GM12878 (cell line): ENCODE measurements at regions not wholly inside any gene's neighbourhood (a gene's known extent, or its start where the extent isn't known, plus 50 kb on each side); places are given as distances from the start of the nearest gene placed in this dataset.

Experiments
- ATAC-seq: fragments of 200-7000 bp; cut with Tn5 transposase; 3 replicates; pipeline ENCODE4 v1.9.1; 2020; ENCODE audit warnings: mild to moderate bottlenecking, moderate library complexity
- BruUV-seq: library from RNA; stranded (reverse); fragments of 400-500 nt; replicated peaks from 2 replicates; lab custom pipeline; 2021; lab: Mats Ljungman, UMichigan
- CTCF ChIA-PET: fragments of 300-600 bp; sonication (Branson Sonifier 250); formaldehyde crosslinking; extraction: SDS; loops from one replicate; lab custom pipeline; 2021; ENCODE audit warnings: inconsistent platforms; lab: Yijun Ruan, JAX
- POLR2A ChIA-PET: fragments of 350-600 bp; formaldehyde crosslinking; extraction: SDS; loops from one replicate; lab custom pipeline; 2021; ENCODE audit warnings: inconsistent platforms; lab: Charles Lee
- RAD21 ChIA-PET: fragments of 300-600 bp; sonication (Branson Sonifier 250); formaldehyde crosslinking; loops from one replicate; lab custom pipeline; 2023; ENCODE audit warnings: antibody characterized with exemption; ENCODE audit not compliant: unreplicated experiment; lab: Charles Lee
- SMC1A ChIA-PET: fragments of 300-600 bp; sonication (Branson Sonifier 250); formaldehyde crosslinking; loops from one replicate; lab custom pipeline; 2023; ENCODE audit not compliant: unreplicated experiment, uncharacterized antibody; lab: Charles Lee
- DNase-seq: peaks from one replicate; pipeline ENCODE4 v3.0.0-alpha.2; 2011; ENCODE audit warnings: low read depth, low spot score
- FAIRE-seq: peaks from 3 replicates; lab custom pipeline; 2011; peaks lifted over from hg19 to GRCh38; lab: Jason Lieb, UNC
- H2AFZ ChIP-seq: 2 replicates; pipeline ENCODE4 v1.6.0; 2011; ENCODE audit warnings: low read depth, low read length, control low read depth; ENCODE audit not compliant: control insufficient read depth
- H3K27ac ChIP-seq: 2 replicates; pipeline ENCODE4 v1.5.1; 2011; ENCODE audit warnings: control low read depth; ENCODE audit not compliant: control insufficient read depth, insufficient read depth
- H3K27me3 ChIP-seq, 2 experiments: replicated peaks in 1 of 2; 2 replicates each; pipeline versions ENCODE4 v1.6.0 to v1.6.1; 2011; ENCODE audit warnings: low read length in 1 of 2; ENCODE audit not compliant: control insufficient read depth in 2 of 2, insufficient read depth in 2 of 2
- H3K36me3 ChIP-seq, 2 experiments: 2 replicates each; pipeline ENCODE4 v1.5.1; 2011; ENCODE audit warnings: low read length in 1 of 2; ENCODE audit not compliant: control insufficient read depth in 2 of 2, insufficient read depth in 2 of 2
- H3K4me1 ChIP-seq: 2 replicates; pipeline ENCODE4 v1.6.1; 2011; ENCODE audit warnings: mild to moderate bottlenecking, low read length, moderate library complexity, mixed read lengths; ENCODE audit not compliant: control insufficient read depth, insufficient read depth
- H3K4me2 ChIP-seq: 2 replicates; pipeline ENCODE4 v1.6.0; 2011; ENCODE audit warnings: control low read depth; ENCODE audit not compliant: control insufficient read depth, insufficient read depth
- H3K4me3 ChIP-seq: fragments of 200-600 bp; sonication (generic); 2 replicates; pipeline ENCODE4 v1.5.1; 2016
- H3K79me2 ChIP-seq: 2 replicates; pipeline ENCODE4 v1.6.0; 2011; ENCODE audit warnings: low read length; ENCODE audit not compliant: control insufficient read depth, insufficient read depth
- H3K9ac ChIP-seq: 2 replicates; pipeline ENCODE4 v1.8.0; 2011; ENCODE audit warnings: low read length, control low read depth, mixed read lengths; ENCODE audit not compliant: control insufficient read depth, insufficient read depth
- H3K9me3 ChIP-seq: replicated peaks from 3 replicates; pipeline ENCODE4 v1.5.1; 2011; ENCODE audit warnings: mild to moderate bottlenecking, low read length; ENCODE audit not compliant: control insufficient read depth, insufficient read depth
- H4K20me1 ChIP-seq: 2 replicates; pipeline ENCODE4 v1.6.0; 2011; ENCODE audit not compliant: control insufficient read depth, insufficient read depth
- BMI1 ChIP-seq: fragments of 450-650 bp; IDR thresholded peaks from 2 replicates; pipeline ENCODE4 v1.6.1; 2016; ENCODE audit warnings: mild to moderate bottlenecking, moderate library complexity, borderline replicate concordance
- HCFC1 ChIP-seq: fragments of 150-350 bp; IDR thresholded peaks from 2 replicates; pipeline ENCODE4 v1.6.1; 2014; ENCODE audit warnings: low read length
- HDAC6 ChIP-seq: fragments of 200-600 bp; sonication (generic); IDR thresholded peaks from one replicate; pipeline ENCODE4 v1.8.0; 2017; ENCODE audit warnings: antibody characterized with exemption; ENCODE audit not compliant: unreplicated experiment
- IKZF2 ChIP-seq, 2 experiments: fragments of 450-650 bp; IDR thresholded peaks; 2 replicates each; pipeline ENCODE4 v1.6.1; 2017; ENCODE audit warnings: mild to moderate bottlenecking in 2 of 2, moderate library complexity in 2 of 2
- NFYB ChIP-seq: IDR thresholded peaks from 2 replicates; pipeline ENCODE4 v1.6.1; 2011; ENCODE audit warnings: low read depth, mild to moderate bottlenecking, low read length, improper control_type of control experiment, moderate library complexity; ENCODE audit not compliant: insufficient read depth
- NKRF ChIP-seq: fragments of 450-650 bp; conservative IDR thresholded peaks from 2 replicates; pipeline ENCODE4 v1.6.1; 2017; ENCODE audit warnings: mild to moderate bottlenecking, moderate library complexity
- POLR2A ChIP-seq: IDR thresholded peaks from 2 replicates; pipeline ENCODE4 v1.6.1; 2011; ENCODE audit warnings: low read depth, mild to moderate bottlenecking, low read length
- POU2F2 ChIP-seq: IDR thresholded peaks from 3 replicates; pipeline ENCODE4 v1.6.1; 2011; ENCODE audit warnings: low read depth, mild to moderate bottlenecking, low read length, borderline replicate concordance
- RAD21 ChIP-seq: IDR thresholded peaks from 2 replicates; pipeline ENCODE4 v1.6.1; 2011; ENCODE audit warnings: mild to moderate bottlenecking, low read depth, low read length, moderate library complexity; ENCODE audit not compliant: insufficient read depth
- RCOR1 ChIP-seq: conservative IDR thresholded peaks from 2 replicates; pipeline ENCODE4 v1.6.1; 2012; ENCODE audit warnings: low read depth, low read length, improper control_type of control experiment
- REST ChIP-seq: IDR thresholded peaks from 2 replicates; pipeline ENCODE4 v1.6.1; 2012; ENCODE audit warnings: mild to moderate bottlenecking, low read depth, low read length
- TBL1XR1 ChIP-seq: IDR thresholded peaks from 2 replicates; pipeline ENCODE4 v1.6.1; 2012; ENCODE audit warnings: low read depth, low read length, improper control_type of control experiment
- TCF7 ChIP-seq: IDR thresholded peaks from 2 replicates; pipeline ENCODE4 v1.6.1; 2014; ENCODE audit warnings: antibody characterized with exemption, borderline replicate concordance
- ZNF384 ChIP-seq: IDR thresholded peaks from 2 replicates; pipeline ENCODE4 v1.6.1; 2012; ENCODE audit warnings: low read depth, mild to moderate bottlenecking, low read length, improper control_type of control experiment, borderline replicate concordance
- WGBS: methylation state at CpG from one replicate; pipeline ENCODE4 v1.1.6; 2016; ENCODE audit warnings: low lambda C conversion rate; ENCODE audit not compliant: insufficient replicate concordance, insufficient coverage; ENCODE audit errors: missing lambda C conversion rate; 5-methylcytosine and 5-hydroxymethylcytosine counted together
- in situ Hi-C: fragments of 300-500 bp; cut with MboI; formaldehyde crosslinking; loops from 9 replicates; pipeline ENCODE4 v1.14.3; 2018; ENCODE audit warnings: mixed read lengths
- intact Hi-C: fragments of 100-400 bp; cut with micrococcal nuclease; formaldehyde crosslinking; loops from one replicate; pipeline ENCODE4 v1.14.2; 2022; ENCODE audit not compliant: unreplicated experiment

- BruUV-seq: no TSS peak
- FAIRE-seq (no peak), DNase-seq (no peak), ATAC-seq (no peak)
- Histone ChIP-seq H3K4me1 (no peaks in the 10 kb centered on the region), H3K27ac (no peak overlapping the region), H3K4me2 (no peak overlapping the region), H3K79me2 (no peaks in the 10 kb centered on the region), H2AFZ (no peak overlapping the region), H3K36me3 (no peaks in the 10 kb centered on the region), H4K20me1 (no peaks in the 10 kb centered on the region), H3K9ac (no peak overlapping the region), H3K27me3 (peaks cover 0 to 5% of the 10 kb centered on the region in 2 experiments; a peak in 2 of 4 replicates), H3K4me3 (no peak overlapping the region), H3K9me3 (no peaks in the 10 kb centered on the region; the same call in 2 of the 3 replicates)
- TF ChIP-seq RCOR1 (no peak), NKRF (no peak), POU2F2 (no peak), HCFC1 (no peak), BMI1 (no peak), IKZF2 (IDR thresholded peaks at IDR 0.05) (no peak), RAD21 (no peak), POLR2A (no peak), ZNF384 (no peak), HDAC6 (no peak), TCF7 (no peak), REST (no peak), NFYB (no peak), TBL1XR1 (no peak)
- ChIA-PET CTCF (interaction anchor here (2.4 kb wide), 1 partner anchor 10 kb away, joined by 6 read pairs; no protein-coding TSS in a partner anchor), SMC1A (interaction anchor here (1.2 kb wide), 1 partner anchor 9 kb away, joined by 3 read pairs; no protein-coding TSS in a partner anchor), RAD21 (no interaction called here), POLR2A (no interaction called here)
- intact Hi-C loops (no loop called here), in situ Hi-C loops (no loop called here)
- WGBS: 30% methylated on average over 3 of the region's 3 CpGs
Observed at GRCh38 chr2:144570566-144570965, 50.6 kb upstream of the ZEB2 start.
